Tibial nerve (tissue), 3 donors: ENCODE measurements at regions not wholly inside any gene's neighbourhood (a gene's known extent, or its start where the extent isn't known, plus 50 kb on each side); places are given as distances from the start of the nearest gene placed in this dataset.

Source experiments
- POLR2A ChIP-seq, 2 donors: fragments of 450-650 bp; IDR thresholded peaks; one replicate each; pipeline ENCODE4 v1.6.1; 2017; ENCODE audit warnings: antibody characterized with exemption in 2 of 2, mild to moderate bottlenecking in 2 of 2, moderate library complexity in 2 of 2
- TF ChIP-seq, protein P1 (sequence below), 5 experiments: fragments of 200-600 bp in 3 of 5; fragments of 450-650 bp in 2 of 5; sonication (generic) in 3 of 5; IDR thresholded peaks; one replicate each; pipeline ENCODE4 v1.5.1; 2016 to 2019; ENCODE audit warnings: antibody characterized with exemption in 5 of 5, mild to moderate bottlenecking in 3 of 5, moderate library complexity in 2 of 5

DNA sequence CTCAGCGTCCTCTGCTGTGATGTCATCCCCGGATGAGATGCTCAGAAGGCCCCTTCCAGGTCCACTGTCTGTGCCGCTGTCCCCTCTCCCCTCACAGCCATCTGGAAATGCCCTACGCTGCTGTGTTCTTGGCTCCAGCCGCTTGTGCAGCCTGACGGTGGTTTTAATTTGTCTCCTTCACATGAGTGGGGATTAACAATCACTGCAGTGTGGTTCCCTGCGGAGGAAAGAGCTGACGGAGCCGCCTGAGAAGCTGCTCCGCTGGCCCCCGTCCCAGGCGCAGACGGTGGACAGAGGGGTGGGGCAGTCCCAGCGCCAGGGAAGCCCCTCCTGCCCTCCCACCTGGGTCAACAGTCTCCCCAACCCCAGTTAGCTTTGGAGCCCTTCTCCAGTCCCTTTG lies 67.5 kb upstream of the PHF21B start:
- TF ChIP-seq, protein P1, sequence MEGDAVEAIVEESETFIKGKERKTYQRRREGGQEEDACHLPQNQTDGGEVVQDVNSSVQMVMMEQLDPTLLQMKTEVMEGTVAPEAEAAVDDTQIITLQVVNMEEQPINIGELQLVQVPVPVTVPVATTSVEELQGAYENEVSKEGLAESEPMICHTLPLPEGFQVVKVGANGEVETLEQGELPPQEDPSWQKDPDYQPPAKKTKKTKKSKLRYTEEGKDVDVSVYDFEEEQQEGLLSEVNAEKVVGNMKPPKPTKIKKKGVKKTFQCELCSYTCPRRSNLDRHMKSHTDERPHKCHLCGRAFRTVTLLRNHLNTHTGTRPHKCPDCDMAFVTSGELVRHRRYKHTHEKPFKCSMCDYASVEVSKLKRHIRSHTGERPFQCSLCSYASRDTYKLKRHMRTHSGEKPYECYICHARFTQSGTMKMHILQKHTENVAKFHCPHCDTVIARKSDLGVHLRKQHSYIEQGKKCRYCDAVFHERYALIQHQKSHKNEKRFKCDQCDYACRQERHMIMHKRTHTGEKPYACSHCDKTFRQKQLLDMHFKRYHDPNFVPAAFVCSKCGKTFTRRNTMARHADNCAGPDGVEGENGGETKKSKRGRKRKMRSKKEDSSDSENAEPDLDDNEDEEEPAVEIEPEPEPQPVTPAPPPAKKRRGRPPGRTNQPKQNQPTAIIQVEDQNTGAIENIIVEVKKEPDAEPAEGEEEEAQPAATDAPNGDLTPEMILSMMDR (IDR thresholded peaks at IDR 0.05), result no peak
- TF ChIP-seq POLR2A (IDR thresholded peaks at IDR 0.05), result no peak
